MCF 10A (cell line): ENCODE measurements at regions not wholly inside any gene's neighbourhood (a gene's known extent, or its start where the extent isn't known, plus 50 kb on each side); places are given as distances from the start of the nearest gene placed in this dataset.
"Not testable (repeated sequence)": the region's sequence is repeated elsewhere in the genome, so short reads cannot be mapped to it uniquely, and the experiment has no call there.

Source experiments
- BruUV-seq: library from RNA; stranded (reverse); fragments of 400-500 nt; replicated peaks from 2 replicates; lab custom pipeline; 2021; lab: Mats Ljungman, UMichigan
- CTCF ChIA-PET: fragments of 300-600 bp; sonication (Branson Sonifier 250); formaldehyde crosslinking; extraction: SDS; loops from one replicate; lab custom pipeline; 2021; ENCODE audit warnings: antibody characterized with exemption, inconsistent platforms; lab: Yijun Ruan, JAX
- POLR2A ChIA-PET: fragments of 300-600, 350-650 bp; sonication (Branson Sonifier 250); formaldehyde crosslinking; extraction: SDS; loops from one replicate; lab custom pipeline; 2020; ENCODE audit warnings: antibody characterized with exemption, inconsistent platforms; lab: Yijun Ruan, JAX
- DNase-seq: peaks from one replicate; pipeline ENCODE4 v3.0.0-alpha.2; 2018; ENCODE audit not compliant: unreplicated experiment
- H3K27ac Mint-ChIP-seq: one replicate; pipeline ENCODE4 v1.8.0; 2022; ENCODE audit warnings: mild to moderate bottlenecking, low read depth, mixed read lengths; ENCODE audit not compliant: unreplicated experiment
- H3K27me3 Mint-ChIP-seq: one replicate; pipeline ENCODE4 v1.8.0; 2022; ENCODE audit warnings: mixed read lengths; ENCODE audit not compliant: insufficient read depth, unreplicated experiment
- H3K36me3 Mint-ChIP-seq: one replicate; pipeline ENCODE4 v1.8.0; 2022; ENCODE audit warnings: mild to moderate bottlenecking, moderate library complexity, mixed read lengths; ENCODE audit not compliant: insufficient read depth, unreplicated experiment
- H3K4me1 Mint-ChIP-seq: one replicate; pipeline ENCODE4 v1.8.0; 2022; ENCODE audit warnings: mixed read lengths; ENCODE audit not compliant: insufficient read depth, unreplicated experiment
- H3K4me3 Mint-ChIP-seq: one replicate; pipeline ENCODE4 v1.8.0; 2022; ENCODE audit warnings: mild to moderate bottlenecking, moderate library complexity, mixed read lengths; ENCODE audit not compliant: unreplicated experiment
- H3K9me3 Mint-ChIP-seq: one replicate; pipeline ENCODE4 v1.8.0; 2022; ENCODE audit warnings: mixed read lengths; ENCODE audit not compliant: unreplicated experiment
- intact Hi-C: fragments of 100-400 bp; cut with micrococcal nuclease; formaldehyde crosslinking; loops from 2 replicates; pipeline ENCODE4 v1.14.1; 2022
- TF ChIP-seq, protein P1 (sequence below): fragments of 200-600 bp; IDR thresholded peaks from one replicate; pipeline ENCODE4 v1.8.0; 2022; ENCODE audit warnings: antibody characterized with exemption, mild to moderate bottlenecking; ENCODE audit not compliant: unreplicated experiment

DNA sequence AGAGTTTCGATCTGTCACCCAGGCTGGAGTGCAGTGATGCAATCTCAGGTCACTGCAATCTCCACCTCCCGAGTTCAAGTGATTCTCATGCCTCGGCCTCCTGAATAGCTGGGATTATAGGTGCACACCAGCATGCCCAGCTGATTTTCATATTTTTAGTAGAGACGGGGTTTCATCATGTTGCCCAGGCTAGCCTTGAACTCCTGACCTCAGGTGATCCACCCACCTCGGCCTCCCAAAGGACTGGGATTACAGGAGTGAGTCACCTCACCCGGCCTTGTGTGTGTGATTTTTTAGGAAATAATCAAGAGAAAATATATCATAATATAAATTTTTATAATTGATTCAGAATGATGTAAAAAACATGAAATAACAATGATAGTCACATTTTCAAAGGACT, 1231.4 kb downstream of the GALC start:
- H3K4me3 Mint-ChIP-seq: no peak overlapping the region
- no TSS peak for BruUV-seq
- CTCF ChIA-PET: no interaction called here
- H3K9me3 Mint-ChIP-seq: no peaks in the 10 kb centered on the region
- TF ChIP-seq, protein P1, sequence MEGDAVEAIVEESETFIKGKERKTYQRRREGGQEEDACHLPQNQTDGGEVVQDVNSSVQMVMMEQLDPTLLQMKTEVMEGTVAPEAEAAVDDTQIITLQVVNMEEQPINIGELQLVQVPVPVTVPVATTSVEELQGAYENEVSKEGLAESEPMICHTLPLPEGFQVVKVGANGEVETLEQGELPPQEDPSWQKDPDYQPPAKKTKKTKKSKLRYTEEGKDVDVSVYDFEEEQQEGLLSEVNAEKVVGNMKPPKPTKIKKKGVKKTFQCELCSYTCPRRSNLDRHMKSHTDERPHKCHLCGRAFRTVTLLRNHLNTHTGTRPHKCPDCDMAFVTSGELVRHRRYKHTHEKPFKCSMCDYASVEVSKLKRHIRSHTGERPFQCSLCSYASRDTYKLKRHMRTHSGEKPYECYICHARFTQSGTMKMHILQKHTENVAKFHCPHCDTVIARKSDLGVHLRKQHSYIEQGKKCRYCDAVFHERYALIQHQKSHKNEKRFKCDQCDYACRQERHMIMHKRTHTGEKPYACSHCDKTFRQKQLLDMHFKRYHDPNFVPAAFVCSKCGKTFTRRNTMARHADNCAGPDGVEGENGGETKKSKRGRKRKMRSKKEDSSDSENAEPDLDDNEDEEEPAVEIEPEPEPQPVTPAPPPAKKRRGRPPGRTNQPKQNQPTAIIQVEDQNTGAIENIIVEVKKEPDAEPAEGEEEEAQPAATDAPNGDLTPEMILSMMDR: no peak
- H3K27me3 Mint-ChIP-seq: no peaks in the 10 kb centered on the region
- intact Hi-C loops: no loop called here
- H3K4me1 Mint-ChIP-seq: peaks cover 3% of the 10 kb centered on the region
- no peaks in the 10 kb centered on the region for H3K36me3 Mint-ChIP-seq
- no peak overlapping the region for H3K27ac Mint-ChIP-seq
- no peak for DNase-seq
- POLR2A ChIA-PET: no interaction called here

DNA sequence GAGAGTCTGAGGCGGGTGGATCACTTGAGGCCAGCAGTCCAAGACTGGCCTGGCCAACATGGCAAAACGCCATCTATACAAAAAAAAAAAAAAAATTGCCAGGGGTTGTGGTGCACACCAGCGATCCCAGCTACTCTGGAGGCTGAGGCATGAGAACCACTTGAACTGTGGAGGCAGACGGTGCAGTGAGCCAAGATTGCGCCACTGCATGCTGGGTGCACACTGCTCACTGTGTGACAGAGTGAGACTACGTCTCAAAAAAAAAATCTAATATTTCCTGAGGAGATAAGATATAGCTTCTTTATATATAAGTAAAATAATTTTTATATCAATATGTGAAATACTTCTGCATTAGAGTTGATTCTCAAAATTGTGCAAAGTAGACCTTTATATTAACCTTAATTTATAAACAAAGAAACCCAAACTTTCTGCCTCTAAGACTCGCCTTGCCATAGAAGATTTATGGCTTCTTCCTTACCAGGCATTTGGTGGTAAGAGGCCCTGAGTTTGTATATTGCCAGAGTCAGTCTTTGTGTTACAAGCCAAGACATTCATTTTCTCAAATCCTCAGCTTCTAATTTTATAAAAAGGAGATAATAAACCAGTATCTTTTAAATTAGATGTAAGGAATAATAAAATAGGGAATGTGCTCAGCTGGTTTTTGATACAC, 1226.7 kb downstream of the FLRT2 start:
- Mint-ChIP-seq H3K27ac (no peak overlapping the region), H3K27me3 (no peaks in the 10 kb centered on the region), H3K4me3 (no peak overlapping the region), H3K9me3 (peaks cover 21% of the 10 kb centered on the region), H3K36me3 (no peaks in the 10 kb centered on the region), H3K4me1 (no peaks in the 10 kb centered on the region)
- ChIA-PET CTCF (no interaction called here), POLR2A (no interaction called here)
- no peak for DNase-seq
- TF ChIP-seq, protein P1: no peak
- BruUV-seq: no TSS peak
- intact Hi-C loops: no loop called here

DNA sequence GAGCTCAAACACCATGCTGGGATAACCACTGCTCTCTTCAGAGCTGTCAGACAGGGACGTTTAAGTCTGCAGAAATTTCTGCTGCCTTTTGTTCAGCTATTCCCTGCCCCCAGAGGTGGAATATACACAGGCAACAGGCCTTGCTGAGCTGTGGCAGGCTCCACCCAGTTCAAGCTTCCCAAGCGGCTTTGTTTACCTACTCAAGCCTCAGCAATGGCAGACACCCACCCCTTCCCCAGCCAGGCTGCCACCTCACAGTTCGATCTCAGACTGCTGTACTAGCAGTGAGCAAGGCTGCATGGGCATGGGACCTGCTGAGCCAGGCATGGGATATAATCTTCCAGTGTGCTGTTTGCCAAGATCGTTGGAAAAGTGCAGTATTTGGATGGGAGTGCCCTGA, 1220.5 kb downstream of the FLRT2 start:
- H3K4me3 Mint-ChIP-seq, BruUV-seq, H3K27ac Mint-ChIP-seq, CTCF ChIA-PET, H3K4me1 Mint-ChIP-seq, H3K36me3 Mint-ChIP-seq, DNase-seq, POLR2A ChIA-PET, H3K27me3 Mint-ChIP-seq, intact Hi-C loops: not testable (repeated sequence)
- peaks cover 41% of the 10 kb centered on the region for H3K9me3 Mint-ChIP-seq

DNA sequence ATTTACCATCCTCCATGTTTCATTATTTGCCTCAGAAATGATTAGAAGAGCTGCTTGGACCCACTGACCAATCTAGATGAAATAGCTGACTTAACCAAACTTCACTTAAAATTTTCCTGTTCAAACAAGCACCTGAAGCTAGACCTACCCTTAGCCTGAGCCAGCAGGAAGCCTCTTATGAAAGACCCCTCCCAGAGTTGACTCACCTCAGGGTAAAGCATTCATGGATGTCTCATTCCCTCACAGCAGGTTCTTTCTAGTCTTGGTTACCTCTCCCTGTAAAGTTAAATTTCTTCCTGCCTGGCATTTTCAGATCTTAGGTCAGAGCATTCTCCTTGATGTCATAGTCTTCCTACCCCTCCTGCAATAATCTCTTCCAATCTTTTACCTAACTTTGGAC, 1209.8 kb downstream of the FLRT2 start:
- Mint-ChIP-seq H3K27me3 (no peaks in the 10 kb centered on the region), H3K4me3 (peak overlapping the region; percentile 11), H3K27ac (peak overlapping the region; percentile 2), H3K4me1 (peaks cover 6% of the 10 kb centered on the region), H3K9me3 (no peaks in the 10 kb centered on the region), H3K36me3 (no peaks in the 10 kb centered on the region)
- POLR2A ChIA-PET: interaction anchor here (0.6 to 1.2 kb wide), 5 partner anchors 9 to 671 kb away, joined by 3 to 5 read pairs (median 3); no protein-coding TSS in a partner anchor
- peak; percentile 54 for DNase-seq
- intact Hi-C loops: no loop called here
- BruUV-seq: no TSS peak
- TF ChIP-seq, protein P1: no peak
- CTCF ChIA-PET: interaction anchor here (0.7 kb wide), 1 partner anchor 1820 kb away, joined by 4 read pairs; no protein-coding TSS in a partner anchor

DNA sequence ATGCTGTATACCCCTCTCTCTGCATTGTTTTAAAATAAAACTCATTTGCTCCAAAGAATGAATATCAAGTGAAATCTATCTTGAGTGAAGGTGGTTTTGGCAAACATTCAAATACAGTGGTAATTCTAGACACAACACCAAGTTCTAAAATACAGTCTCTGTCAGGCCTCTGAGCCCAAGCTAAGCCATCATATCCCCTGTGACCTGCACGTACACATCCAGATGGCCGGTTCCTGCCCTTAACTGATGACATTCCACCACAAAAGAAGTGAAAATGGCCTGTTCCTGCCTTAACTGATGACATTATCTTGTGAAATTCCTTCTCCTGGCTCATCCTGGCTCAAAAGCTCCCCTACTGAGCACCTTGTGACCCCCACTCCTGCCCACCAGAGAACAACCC, 1201.5 kb downstream of the FLRT2 start:
- CTCF ChIA-PET, H3K4me3 Mint-ChIP-seq, H3K27me3 Mint-ChIP-seq, DNase-seq, H3K9me3 Mint-ChIP-seq, H3K36me3 Mint-ChIP-seq, H3K4me1 Mint-ChIP-seq, intact Hi-C loops, BruUV-seq, H3K27ac Mint-ChIP-seq: not testable (repeated sequence)
- POLR2A ChIA-PET: interaction anchor here (0.7 to 1.5 kb wide), 2 partner anchors 9 to 79 kb away, joined by 4 read pairs; no protein-coding TSS in a partner anchor
